DOHH2 (cell line): ENCODE measurements at regions not wholly inside any gene's neighbourhood (a gene's known extent, or its start where the extent isn't known, plus 50 kb on each side); places are given as distances from the start of the nearest gene placed in this dataset.

Source experiments
- CTCF ChIP-seq: fragments of 200-600 bp; sonication (generic); IDR thresholded peaks from one replicate; pipeline ENCODE4 v1.5.1; 2014; ENCODE audit warnings: antibody characterized with exemption, mild to moderate bottlenecking, low read depth, low read length; ENCODE audit not compliant: poor library complexity, severe bottlenecking
- EZH2phosphoT487 ChIP-seq: fragments of 200-600 bp; sonication (generic); IDR thresholded peaks from 2 replicates; pipeline ENCODE4 v1.6.1; 2017; ENCODE audit warnings: borderline replicate concordance, mild to moderate bottlenecking, antibody characterized with exemption, low read length, moderate library complexity, mixed read lengths

GRCh38 chr7:47091141-47091540, 490.8 kb downstream of the TNS3 start:
- TF ChIP-seq EZH2phosphoT487 (no peak), CTCF (no peak)
